T-helper 2 cell treated with Interferon-gamma antibody and Interleukin-4, amounts not matched to agents 5 μg/mL and 100 μg/mL, for 36 hours (primary cell): ENCODE measurements at regions not wholly inside any gene's neighbourhood (a gene's known extent, or its start where the extent isn't known, plus 50 kb on each side); places are given as distances from the start of the nearest gene placed in this dataset.

Experiments
- DNase-seq: peaks from one replicate; pipeline ENCODE4 v3.0.0; 2021; ENCODE audit warnings: low spot score
- H3K27ac Mint-ChIP-seq: one replicate; pipeline ENCODE4 v1.8.0; 2021; ENCODE audit warnings: mild to moderate bottlenecking, mixed read lengths
- H3K27me3 Mint-ChIP-seq: one replicate; pipeline ENCODE4 v1.8.0; 2021; ENCODE audit warnings: low read depth, mixed read lengths
- H3K36me3 Mint-ChIP-seq: one replicate; pipeline ENCODE4 v1.8.0; 2021; ENCODE audit warnings: low read depth, mixed read lengths
- H3K4me1 Mint-ChIP-seq: one replicate; pipeline ENCODE4 v1.8.0; 2021; ENCODE audit warnings: low read depth, mixed read lengths
- H3K4me3 Mint-ChIP-seq: one replicate; pipeline ENCODE4 v1.8.0; 2022; ENCODE audit warnings: mild to moderate bottlenecking, moderate library complexity, mixed read lengths
- H3K9me3 Mint-ChIP-seq: one replicate; pipeline ENCODE4 v1.8.0; 2021; ENCODE audit warnings: mixed read lengths

DNA sequence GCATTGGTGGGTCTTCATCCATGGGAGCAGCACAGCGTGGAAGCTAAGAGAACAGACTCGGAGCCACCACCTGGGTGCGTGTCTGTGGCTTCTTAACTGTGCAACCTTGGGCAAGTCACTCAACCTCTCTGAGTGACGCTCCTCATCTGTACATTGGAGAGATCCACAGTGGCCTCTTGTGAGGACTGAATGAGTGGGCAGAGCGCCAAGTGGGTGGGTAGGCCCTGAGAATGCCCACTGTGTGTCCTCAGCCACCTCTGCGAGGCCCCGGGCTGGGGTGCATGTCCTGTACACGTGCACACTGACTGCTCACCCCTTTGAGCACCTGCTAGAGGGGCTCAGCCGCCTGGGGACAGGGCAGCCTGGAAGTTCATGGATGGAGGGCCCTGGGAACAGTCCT lies 99.6 kb upstream of the PRR23E start:
- no peak for DNase-seq
- Mint-ChIP-seq H3K4me1 (no peaks in the 10 kb centered on the region), H3K27me3 (no peaks in the 10 kb centered on the region), H3K36me3 (no peaks in the 10 kb centered on the region), H3K27ac (no peak overlapping the region), H3K9me3 (no peaks in the 10 kb centered on the region), H3K4me3 (no peak overlapping the region)

DNA sequence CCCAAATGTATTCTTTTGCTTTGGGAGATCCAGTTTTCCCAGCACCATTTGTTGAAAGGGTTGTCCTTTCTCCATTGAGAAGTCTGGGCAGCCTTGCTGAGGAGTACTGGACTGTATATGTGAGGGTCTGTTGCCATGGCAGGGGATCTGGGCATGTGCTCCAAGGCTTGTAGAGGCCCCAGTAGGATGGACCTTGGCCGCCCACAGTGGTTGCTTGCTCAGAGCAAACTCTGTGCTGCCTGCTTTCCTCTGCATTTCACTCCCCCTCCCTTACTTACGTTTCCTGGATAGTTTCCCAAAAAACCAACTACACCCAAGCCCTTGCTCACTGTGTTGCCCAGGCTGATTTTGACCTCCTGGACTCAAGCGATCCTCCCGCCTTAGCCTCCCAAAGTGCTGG lies 97.2 kb upstream of the PRR23E start:
- Mint-ChIP-seq H3K9me3 (no peaks in the 10 kb centered on the region), H3K4me1 (no peaks in the 10 kb centered on the region), H3K27me3 (no peaks in the 10 kb centered on the region), H3K36me3 (no peaks in the 10 kb centered on the region), H3K4me3 (no peak overlapping the region), H3K27ac (no peak overlapping the region)
- no peak for DNase-seq

DNA sequence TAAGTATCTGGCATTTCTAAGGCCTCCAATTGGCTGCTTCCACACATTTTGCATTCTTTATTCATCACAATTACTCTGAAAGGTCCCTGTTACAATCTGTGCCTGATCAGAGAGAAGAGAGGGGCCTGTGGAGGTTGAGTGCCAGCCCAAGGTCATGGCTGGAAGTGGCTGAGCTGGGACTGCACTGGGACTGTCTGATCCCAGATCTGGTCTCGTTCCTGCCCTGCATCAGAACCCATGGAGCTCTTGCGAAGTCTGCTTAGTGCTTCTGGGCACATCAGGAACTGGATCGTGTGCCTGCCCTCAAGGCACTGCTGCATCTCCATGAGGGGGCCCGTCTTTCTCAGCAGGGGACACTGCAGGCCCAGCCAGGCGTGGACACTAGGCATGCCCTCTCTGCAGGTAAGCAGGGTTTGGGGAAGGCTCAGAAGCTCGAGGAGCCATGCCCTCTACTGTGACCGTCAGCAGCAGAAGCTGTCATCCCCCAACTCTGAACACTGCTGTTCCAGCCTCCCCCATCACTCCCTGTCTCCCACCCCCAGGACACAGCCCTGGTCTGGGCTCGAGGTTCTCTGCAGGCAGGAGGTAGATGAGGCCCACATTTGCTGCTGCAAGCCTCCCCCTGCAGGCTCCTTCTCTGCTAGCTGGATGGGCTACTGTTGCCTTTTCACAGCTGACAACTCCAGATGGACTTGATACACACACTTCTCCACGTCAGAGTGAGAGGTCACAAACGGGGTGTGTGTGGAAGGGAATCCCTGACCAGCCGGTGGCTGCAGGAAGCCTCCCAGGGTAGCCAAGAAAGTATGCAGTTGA lies 96.5 kb upstream of the PRR23E start:
- Mint-ChIP-seq H3K36me3 (no peaks in the 10 kb centered on the region), H3K27ac (no peak overlapping the region), H3K4me3 (no peak overlapping the region), H3K27me3 (no peaks in the 10 kb centered on the region), H3K4me1 (no peaks in the 10 kb centered on the region), H3K9me3 (no peaks in the 10 kb centered on the region)
- DNase-seq, result no peak

DNA sequence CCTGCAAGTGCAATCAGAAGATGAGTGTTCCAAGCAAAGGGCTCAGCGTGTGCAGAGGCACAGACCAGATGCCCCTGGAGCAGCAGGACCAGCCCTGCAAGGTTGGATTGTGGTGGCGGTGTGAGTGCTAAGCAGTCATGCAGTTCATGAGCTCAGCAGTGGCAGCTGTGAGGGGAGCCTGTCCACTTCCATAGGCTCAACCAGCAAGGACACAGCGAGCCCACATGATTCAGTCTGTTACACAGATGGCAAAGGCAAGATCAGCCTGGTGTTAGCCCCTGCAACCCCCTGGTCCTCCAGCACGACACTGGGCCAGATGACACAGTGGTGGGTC lies 95.9 kb upstream of the PRR23E start:
- H3K27me3 Mint-ChIP-seq, result no peaks in the 10 kb centered on the region

DNA sequence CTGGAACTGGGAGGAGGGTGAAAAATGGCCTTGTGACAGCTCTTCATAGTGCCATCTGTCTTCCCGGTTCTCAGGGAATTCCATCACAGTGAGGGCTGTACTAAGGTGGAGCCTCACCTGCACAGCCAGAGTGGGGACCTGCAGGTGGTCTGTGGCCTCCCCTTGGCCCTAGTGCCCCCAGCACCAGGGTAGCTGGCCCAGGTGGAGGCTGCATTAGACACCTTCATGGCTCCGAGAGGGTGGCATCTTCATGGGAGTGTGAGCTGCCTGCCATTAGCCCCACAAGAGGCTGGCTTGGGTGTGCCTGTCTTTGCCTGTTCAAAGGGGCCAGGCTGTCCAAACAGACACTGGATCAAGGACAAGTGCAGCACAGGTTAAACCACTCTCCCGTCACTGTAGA lies 95.5 kb upstream of the PRR23E start:
- Mint-ChIP-seq H3K9me3 (no peaks in the 10 kb centered on the region), H3K36me3 (no peaks in the 10 kb centered on the region), H3K4me1 (no peaks in the 10 kb centered on the region), H3K4me3 (no peak overlapping the region), H3K27ac (no peak overlapping the region), H3K27me3 (no peaks in the 10 kb centered on the region)
- no peak for DNase-seq

More for the DNA sequence above, 95.9 kb upstream of the PRR23E start:
- DNase-seq, result no peak
- H3K4me3 Mint-ChIP-seq, result no peak overlapping the region
- H3K4me1 Mint-ChIP-seq, result no peaks in the 10 kb centered on the region
- H3K36me3 Mint-ChIP-seq, result no peaks in the 10 kb centered on the region
- no peaks in the 10 kb centered on the region for H3K9me3 Mint-ChIP-seq
- H3K27ac Mint-ChIP-seq, result no peak overlapping the region

DNA sequence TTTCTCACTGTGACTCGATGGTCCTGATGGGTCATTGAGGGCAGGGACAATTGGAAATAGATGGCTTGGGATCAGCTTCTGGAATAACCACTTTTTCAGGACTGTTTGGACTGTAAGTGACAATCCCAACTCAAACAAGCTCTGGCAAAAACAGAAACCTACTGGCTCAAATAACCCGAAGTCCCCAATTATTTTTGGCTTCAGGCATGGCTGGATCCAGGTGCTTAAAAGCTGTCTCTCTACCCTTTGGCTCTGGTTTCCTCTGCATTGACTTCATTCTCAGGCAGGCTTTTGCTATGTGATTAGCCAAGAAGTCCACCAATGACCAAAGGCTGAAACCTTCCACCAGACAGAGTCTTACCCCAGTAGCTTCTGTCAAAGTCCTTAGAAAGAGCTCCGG lies 92.9 kb upstream of the PRR23E start:
- Mint-ChIP-seq H3K9me3 (no peaks in the 10 kb centered on the region), H3K4me1 (no peaks in the 10 kb centered on the region), H3K36me3 (no peaks in the 10 kb centered on the region), H3K27me3 (no peaks in the 10 kb centered on the region), H3K4me3 (no peak overlapping the region), H3K27ac (no peak overlapping the region)
- DNase-seq, result no peak

DNA sequence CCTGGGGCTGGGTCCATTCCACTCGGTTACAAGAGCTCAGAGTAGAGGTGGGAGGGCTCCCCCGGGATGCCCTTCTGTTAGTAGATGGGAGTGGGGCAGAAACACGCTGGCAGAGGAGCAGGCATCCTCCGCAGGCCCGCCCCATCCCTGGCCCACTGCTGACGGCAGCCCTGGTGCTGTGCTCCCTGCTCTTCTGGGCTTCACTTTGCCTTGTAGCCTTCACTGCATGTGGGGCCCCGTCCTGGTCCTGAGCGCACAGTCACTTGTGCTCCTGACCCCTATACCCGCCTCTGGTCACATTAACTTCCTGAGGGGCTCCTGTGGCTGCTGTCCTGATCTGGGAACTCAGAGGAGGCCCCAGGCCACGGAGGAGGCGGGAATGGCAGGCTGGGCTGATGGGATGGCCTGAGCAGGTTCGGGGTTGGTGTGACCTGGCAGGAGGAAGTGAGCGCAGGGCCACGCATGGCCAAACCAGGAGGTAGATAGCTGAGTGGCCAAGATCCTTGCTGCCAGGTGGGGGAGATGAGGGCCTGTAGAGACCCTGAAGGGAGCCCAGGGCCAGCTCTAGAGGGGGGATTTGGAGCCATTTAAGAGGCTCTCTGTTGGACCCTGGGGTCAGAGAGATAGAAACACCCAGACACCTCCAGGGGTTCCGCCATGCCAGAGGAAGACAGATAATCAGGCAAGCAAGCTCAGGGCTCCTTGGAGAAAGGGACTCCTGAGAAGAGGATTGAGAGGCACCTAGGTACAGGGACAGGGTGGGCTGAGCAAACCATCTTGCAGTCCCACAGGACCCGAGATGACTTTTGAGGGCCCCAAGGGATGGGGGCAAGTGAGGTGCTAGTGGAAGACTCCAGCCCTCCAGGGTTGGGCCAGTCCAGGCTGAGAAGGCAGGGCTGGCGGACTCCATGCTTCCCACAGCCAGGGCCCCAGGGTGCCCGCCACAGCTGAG lies 92.2 kb upstream of the PRR23E start:
- no peaks in the 10 kb centered on the region for H3K36me3 Mint-ChIP-seq
- H3K9me3 Mint-ChIP-seq, result no peaks in the 10 kb centered on the region
- no peak overlapping the region for H3K4me3 Mint-ChIP-seq
- DNase-seq, result no peak
- no peak overlapping the region for H3K27ac Mint-ChIP-seq
- no peaks in the 10 kb centered on the region for H3K4me1 Mint-ChIP-seq
- H3K27me3 Mint-ChIP-seq, result no peaks in the 10 kb centered on the region

DNA sequence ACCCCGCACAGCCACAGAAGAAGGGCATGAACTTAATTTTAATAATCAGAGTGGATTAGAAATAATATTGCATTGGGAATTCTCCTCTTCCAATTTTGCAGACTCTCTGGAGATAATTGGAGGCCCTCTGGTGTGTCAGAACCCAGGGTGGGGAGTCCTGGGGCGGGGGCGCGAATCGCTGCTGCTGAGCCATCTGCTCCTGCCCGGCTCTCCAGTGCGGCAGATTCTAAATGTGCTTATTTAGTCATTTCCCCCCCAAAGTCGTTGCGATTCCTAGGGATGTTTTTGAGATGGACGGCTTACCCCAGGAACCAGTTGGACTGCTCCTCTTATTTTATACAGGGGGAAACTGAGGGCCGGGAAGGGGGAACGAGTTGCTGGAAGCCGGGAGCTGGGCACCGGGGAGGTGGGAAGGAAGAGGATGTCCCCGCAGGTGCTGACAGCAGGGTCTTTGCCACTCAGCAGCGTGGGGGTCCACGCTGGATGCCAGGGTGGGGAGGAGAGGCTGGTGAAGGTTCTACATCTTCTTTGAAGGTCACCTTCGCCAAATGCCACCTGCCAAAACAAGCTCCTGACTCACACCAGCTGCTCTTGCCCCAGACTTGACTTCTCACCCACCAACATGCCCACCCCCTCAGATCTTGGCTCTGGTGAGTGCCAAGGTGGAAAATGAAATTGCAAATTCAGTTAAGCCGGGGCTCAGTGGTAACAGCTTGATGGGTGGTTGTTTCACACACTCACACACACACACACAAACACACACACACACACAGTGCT lies 91.3 kb upstream of the PRR23E start:
- no peaks in the 10 kb centered on the region for H3K9me3 Mint-ChIP-seq
- no peak overlapping the region for H3K27ac Mint-ChIP-seq
- no peaks in the 10 kb centered on the region for H3K27me3 Mint-ChIP-seq
- H3K4me1 Mint-ChIP-seq, result no peaks in the 10 kb centered on the region
- no peak overlapping the region for H3K4me3 Mint-ChIP-seq
- no peak for DNase-seq
- no peaks in the 10 kb centered on the region for H3K36me3 Mint-ChIP-seq

DNA sequence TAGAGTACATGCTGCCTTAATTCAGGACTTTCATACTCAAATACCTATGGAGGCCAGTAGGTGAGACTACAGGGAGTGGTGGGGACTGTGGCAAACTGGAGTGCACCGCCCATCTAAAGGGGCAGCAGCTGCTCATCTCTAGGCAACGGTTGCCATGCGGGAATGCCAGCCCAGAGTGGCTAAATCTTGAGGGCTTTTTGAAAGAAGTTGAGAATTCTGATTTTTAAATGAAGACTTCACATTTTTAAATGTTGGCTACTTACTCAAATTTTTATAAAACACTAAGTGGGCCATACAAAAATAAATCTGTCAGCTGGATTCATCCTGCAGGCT lies 90.8 kb upstream of the PRR23E start:
- H3K4me1 Mint-ChIP-seq, result no peaks in the 10 kb centered on the region
- H3K9me3 Mint-ChIP-seq, result no peaks in the 10 kb centered on the region
- no peaks in the 10 kb centered on the region for H3K27me3 Mint-ChIP-seq
- H3K27ac Mint-ChIP-seq, result no peak overlapping the region
- H3K36me3 Mint-ChIP-seq, result no peaks in the 10 kb centered on the region
- no peak overlapping the region for H3K4me3 Mint-ChIP-seq
- DNase-seq, result no peak

DNA sequence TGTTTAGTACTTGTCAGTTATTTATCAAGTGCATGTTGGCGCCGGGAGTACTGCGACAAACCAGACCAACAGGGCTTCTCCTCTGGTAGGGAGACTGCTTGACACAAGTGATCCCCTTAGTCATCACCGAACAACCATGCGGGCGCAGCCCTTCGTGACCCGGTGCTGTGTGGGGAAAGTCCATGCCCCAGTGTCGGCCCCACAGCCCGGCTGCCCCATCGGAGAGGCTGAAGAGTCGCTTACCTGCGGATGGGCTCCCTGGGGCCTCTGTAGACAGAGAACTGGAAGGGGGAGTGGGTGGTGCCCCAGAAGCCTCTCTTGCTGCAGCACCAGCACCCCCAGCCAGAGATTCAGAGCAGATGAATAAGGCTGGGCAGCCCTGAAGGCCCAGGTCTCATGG lies 90.3 kb upstream of the PRR23E start:
- Mint-ChIP-seq H3K9me3 (no peaks in the 10 kb centered on the region), H3K27ac (no peak overlapping the region), H3K27me3 (no peaks in the 10 kb centered on the region), H3K36me3 (no peaks in the 10 kb centered on the region), H3K4me3 (no peak overlapping the region), H3K4me1 (no peaks in the 10 kb centered on the region)
- DNase-seq, result no peak

DNA sequence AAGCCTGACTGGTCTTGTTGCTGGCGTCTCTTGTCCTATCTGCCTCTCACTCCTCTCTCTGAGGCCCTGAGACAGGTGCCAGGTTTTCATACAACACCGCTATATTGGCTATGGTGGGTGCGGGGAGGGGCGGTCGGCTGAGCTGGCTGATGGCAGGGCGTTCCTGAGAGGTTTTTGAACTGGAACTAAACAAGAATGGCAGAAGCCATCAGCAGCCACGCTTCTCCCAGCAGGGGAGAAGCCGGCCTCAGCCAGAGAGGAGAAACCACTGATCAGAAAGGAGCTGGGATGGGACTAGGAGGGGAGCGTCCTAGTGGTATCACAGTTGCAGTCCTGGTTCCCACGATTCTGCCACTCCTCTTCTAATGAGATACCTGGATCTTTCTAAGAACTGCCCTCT lies 89.9 kb upstream of the PRR23E start:
- H3K27me3 Mint-ChIP-seq, result no peaks in the 10 kb centered on the region
- no peaks in the 10 kb centered on the region for H3K9me3 Mint-ChIP-seq
- H3K4me3 Mint-ChIP-seq, result no peak overlapping the region
- H3K4me1 Mint-ChIP-seq, result no peaks in the 10 kb centered on the region
- no peaks in the 10 kb centered on the region for H3K36me3 Mint-ChIP-seq
- no peak overlapping the region for H3K27ac Mint-ChIP-seq
- DNase-seq, result no peak

DNA sequence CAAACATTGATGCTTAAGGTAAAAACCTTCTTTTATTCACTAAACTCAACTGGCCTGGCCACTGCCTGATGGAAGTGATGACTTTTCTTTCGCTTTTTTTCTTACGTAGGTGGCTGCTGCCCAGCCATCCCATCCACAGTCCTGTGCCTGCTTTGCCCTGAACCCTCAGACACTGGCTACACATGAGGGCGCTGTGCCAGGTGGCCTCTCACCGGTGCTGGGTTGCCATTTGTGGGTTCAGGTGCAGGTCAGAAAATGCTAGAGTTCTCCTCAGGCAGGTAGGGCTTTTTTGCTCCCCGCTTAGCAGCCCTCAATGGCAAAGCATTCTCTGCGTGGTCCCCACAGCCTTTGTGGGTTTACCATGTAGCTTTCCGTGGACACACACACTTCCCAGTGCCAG lies 88.3 kb upstream of the PRR23E start:
- DNase-seq, result no peak
- Mint-ChIP-seq H3K9me3 (no peaks in the 10 kb centered on the region), H3K36me3 (no peaks in the 10 kb centered on the region), H3K4me1 (no peaks in the 10 kb centered on the region), H3K27me3 (no peaks in the 10 kb centered on the region), H3K4me3 (no peak overlapping the region), H3K27ac (no peak overlapping the region)

DNA sequence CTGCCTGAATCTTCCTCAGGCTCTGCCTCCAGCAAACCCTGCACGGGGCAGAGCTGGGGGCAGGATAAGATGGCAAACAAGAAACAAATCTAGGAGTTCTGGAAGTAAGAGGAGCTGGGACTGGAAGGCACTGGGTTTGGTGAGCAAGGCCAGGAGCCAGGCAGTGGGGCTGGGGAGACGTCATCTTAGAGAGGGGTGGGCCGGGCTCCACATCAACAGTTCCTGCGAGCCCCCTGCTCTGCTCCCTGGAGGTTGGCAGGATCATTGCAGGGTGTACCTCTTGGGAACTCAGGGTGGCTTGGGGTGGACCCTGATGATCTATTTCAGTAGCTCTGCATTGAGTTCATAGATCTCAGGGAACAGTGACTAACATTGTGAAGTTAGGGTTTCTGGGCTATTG lies 87.3 kb upstream of the PRR23E start:
- Mint-ChIP-seq H3K4me3 (no peak overlapping the region), H3K27me3 (peaks cover 3% of the 10 kb centered on the region), H3K27ac (no peak overlapping the region), H3K9me3 (no peaks in the 10 kb centered on the region), H3K36me3 (no peaks in the 10 kb centered on the region), H3K4me1 (no peaks in the 10 kb centered on the region)
- DNase-seq, result no peak

DNA sequence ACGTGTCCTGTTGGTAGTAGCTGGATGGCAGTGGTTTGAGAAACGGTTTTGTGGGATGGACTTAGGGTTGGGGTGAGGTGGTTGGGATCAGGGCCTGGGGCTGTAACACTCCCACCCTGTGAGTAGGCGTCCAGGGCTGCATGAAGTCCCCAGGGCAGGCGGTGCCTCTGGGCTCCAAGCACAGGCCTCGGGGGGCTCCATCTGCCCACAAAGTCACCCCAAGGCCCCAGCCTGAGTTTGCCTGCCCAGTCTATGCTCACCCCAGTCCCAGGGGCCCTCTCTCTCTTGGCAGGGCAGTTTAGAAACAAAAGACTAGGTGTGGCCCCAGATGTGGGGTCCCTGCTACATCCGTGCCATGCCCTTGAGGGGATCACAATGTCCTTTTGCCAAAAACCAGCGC lies 86.9 kb upstream of the PRR23E start:
- Mint-ChIP-seq H3K4me3 (no peak overlapping the region), H3K27ac (no peak overlapping the region), H3K27me3 (peaks cover 3% of the 10 kb centered on the region), H3K4me1 (no peaks in the 10 kb centered on the region), H3K36me3 (no peaks in the 10 kb centered on the region), H3K9me3 (no peaks in the 10 kb centered on the region)
- DNase-seq, result no peak
